ENCODE measurements at regions not wholly inside any gene's neighbourhood (a gene's known extent, or its start where the extent isn't known, plus 50 kb on each side); places are given as distances from the start of the nearest gene placed in this dataset.
"Not testable (repeated sequence)": the region's sequence is repeated elsewhere in the genome, so short reads cannot be mapped to it uniquely, and the experiment has no call there.

DNA sequence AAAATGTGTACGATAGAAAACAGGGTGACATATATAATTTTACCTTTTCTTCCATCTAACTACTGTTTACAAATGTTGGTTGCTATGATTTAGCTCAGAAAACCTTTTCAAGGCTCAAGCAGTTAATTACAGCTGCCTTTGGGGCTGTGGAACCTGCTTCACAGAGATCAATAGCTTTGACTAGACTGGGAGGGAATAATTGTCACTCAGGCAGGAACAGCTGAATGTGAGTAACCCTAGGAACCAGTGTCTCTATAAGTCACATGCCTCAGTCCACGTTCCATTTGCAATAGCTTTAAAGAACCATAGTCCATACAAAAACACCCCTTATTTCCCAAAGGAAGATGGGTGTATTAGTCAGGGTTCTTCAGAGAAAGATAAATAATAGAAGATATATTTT, 306.8 kb upstream of the ERCC4 start:
- ATAC-seq (ENCODE audit: low read depth in 2 of 2) = no peak
- Mint-ChIP-seq H3K36me3 (no peaks in the 10 kb centered on the region), H3K27me3 (peaks cover 0 to 7% (median 5%) of the 10 kb centered on the region in 3 donors), H3K9me3 (peaks cover 2 to 17% (median 6%) of the 10 kb centered on the region in 7 donors), H3K27ac (no peak overlapping the region), H3K4me3 (no peak overlapping the region), H3K4me1 (no peaks in the 10 kb centered on the region)
- no peak for DNase-seq

- Mint-ChIP-seq H3K4me3 (no peak overlapping the region), H3K27ac (no peak overlapping the region), H3K9me3 (peaks cover 0 to 4% (median 0%) of the 10 kb centered on the region in 7 donors), H3K36me3 (no peaks in the 10 kb centered on the region), H3K4me1 (no peaks in the 10 kb centered on the region), H3K27me3 (peaks cover 3 to 8% (median 6%) of the 10 kb centered on the region in 3 donors)
- no peak for DNase-seq
- no peak for ATAC-seq (ENCODE audit: low read depth in 2 of 2)
These were observed 298.3 kb upstream of the ERCC4 start for GRCh38 chr16:13621639-13622038.

DNA sequence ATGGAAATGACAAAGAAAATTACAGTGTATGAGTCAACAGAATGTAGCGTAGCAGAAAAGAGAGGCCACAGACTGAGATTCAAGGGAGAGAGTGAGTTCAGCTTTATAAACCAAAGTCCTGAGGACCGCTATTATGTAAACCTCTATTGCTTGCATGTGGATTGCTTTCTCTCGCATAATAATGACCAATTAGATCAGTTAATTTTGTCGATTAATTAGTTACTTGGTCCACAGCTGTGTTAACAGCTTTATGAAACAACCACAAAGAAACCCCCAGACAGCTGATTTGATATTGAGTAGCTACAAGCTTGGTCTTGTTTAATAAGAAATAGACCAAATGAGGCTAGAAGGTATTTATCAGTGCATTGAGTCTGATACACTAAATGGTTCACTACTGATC, 291.8 kb upstream of the ERCC4 start:
- Mint-ChIP-seq H3K27me3 (peaks cover 0 to 12% (median 0%) of the 10 kb centered on the region in 3 donors), H3K9me3 (peaks cover 0 to 4% (median 0%) of the 10 kb centered on the region in 7 donors), H3K27ac (no peak overlapping the region), H3K4me3 (no peak overlapping the region), H3K36me3 (no peaks in the 10 kb centered on the region), H3K4me1 (no peaks in the 10 kb centered on the region)
- no peak for ATAC-seq (ENCODE audit: low read depth in 2 of 2)
- no peak for DNase-seq

GRCh38 chr16:13629704-13630103, 290.2 kb upstream of the ERCC4 start:
- Mint-ChIP-seq H3K27me3 (peaks cover 0 to 4% (median 0%) of the 10 kb centered on the region in 3 donors), H3K4me3 (no peak overlapping the region), H3K36me3 (no peaks in the 10 kb centered on the region), H3K4me1 (no peaks in the 10 kb centered on the region), H3K27ac (no peak overlapping the region), H3K9me3 (peaks cover 0 to under 1% (median 0%) of the 10 kb centered on the region in 7 donors)
- ATAC-seq (ENCODE audit: low read depth in 2 of 2) (no peak), DNase-seq (no peak)

- peaks cover 0 to 4% (median 0%) of the 10 kb centered on the region in 3 donors for H3K27me3 Mint-ChIP-seq
- H3K27ac Mint-ChIP-seq = no peak overlapping the region
- H3K36me3 Mint-ChIP-seq = no peaks in the 10 kb centered on the region
- no peak overlapping the region for H3K4me3 Mint-ChIP-seq
- H3K9me3 Mint-ChIP-seq = peaks cover 0 to 7% (median 0%) of the 10 kb centered on the region in 7 donors
- H3K4me1 Mint-ChIP-seq = no peaks in the 10 kb centered on the region
- no peak for ATAC-seq (ENCODE audit: low read depth in 2 of 2)
- no peak for DNase-seq
These were observed 289.6 kb upstream of the ERCC4 start for GRCh38 chr16:13630374-13630773.

DNA sequence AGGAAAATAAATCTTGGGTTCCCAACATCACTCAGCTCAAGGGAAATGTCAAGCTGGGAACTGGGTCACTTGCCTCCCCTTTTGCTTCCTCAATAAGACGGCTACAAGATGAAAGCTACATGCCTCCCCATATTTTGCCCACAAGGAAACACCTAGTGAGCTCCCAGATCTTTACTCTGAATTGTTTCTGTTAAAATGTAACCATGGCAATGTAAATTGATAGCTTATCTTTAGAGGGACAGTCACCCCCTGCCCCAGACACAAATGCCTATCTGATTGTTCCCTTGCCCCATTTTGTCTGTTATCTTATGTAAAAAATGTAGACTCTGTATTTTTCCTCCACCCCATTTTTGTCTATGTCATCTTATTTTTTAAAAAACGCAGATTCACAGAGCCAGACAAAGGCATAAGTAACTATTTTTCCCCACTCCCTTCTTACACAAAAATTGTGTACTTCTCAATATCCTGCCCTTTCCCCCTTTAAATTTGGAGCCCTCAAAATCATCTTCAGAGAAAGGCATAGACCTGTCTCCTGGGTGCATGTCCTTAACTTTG, 288.7 kb upstream of the ERCC4 start:
- Mint-ChIP-seq H3K4me3 (no peak overlapping the region), H3K27me3 (peaks cover 0 to 4% (median 0%) of the 10 kb centered on the region in 3 donors), H3K4me1 (no peaks in the 10 kb centered on the region), H3K27ac (no peak overlapping the region), H3K9me3 (peaks cover 0 to 9% (median under 1%) of the 10 kb centered on the region in 7 donors), H3K36me3 (no peaks in the 10 kb centered on the region)
- no peak for DNase-seq
- ATAC-seq (ENCODE audit: low read depth in 2 of 2) = no peak

- H3K27ac Mint-ChIP-seq = no peak overlapping the region
- no peak for DNase-seq
- H3K36me3 Mint-ChIP-seq = no peaks in the 10 kb centered on the region
- H3K9me3 Mint-ChIP-seq = peaks cover 0 to 9% (median 3%) of the 10 kb centered on the region in 7 donors
- H3K4me3 Mint-ChIP-seq = no peak overlapping the region
- H3K4me1 Mint-ChIP-seq = no peaks in the 10 kb centered on the region
- peaks cover 0 to 4% (median 0%) of the 10 kb centered on the region in 3 donors for H3K27me3 Mint-ChIP-seq
- ATAC-seq (ENCODE audit: low read depth in 2 of 2) = no peak
These were observed 288.0 kb upstream of the ERCC4 start for GRCh38 chr16:13631916-13632315.

GRCh38 chr16:13632504-13632903, 287.4 kb upstream of the ERCC4 start:
- not testable (repeated sequence) for H3K9me3 Mint-ChIP-seq; DNase-seq; ATAC-seq (ENCODE audit: low read depth in 2 of 2)

GRCh38 chr16:13633391-13633861, 286.5 kb upstream of the ERCC4 start:
- Mint-ChIP-seq H3K4me1 (no peaks in the 10 kb centered on the region), H3K4me3 (no peak overlapping the region), H3K27me3 (peaks cover 0 to 4% (median 0%) of the 10 kb centered on the region in 3 donors), H3K9me3 (peaks cover 0 to 13% (median 5%) of the 10 kb centered on the region in 7 donors), H3K27ac (peak overlapping the region in 1 of 6 donors; percentile 3), H3K36me3 (no peaks in the 10 kb centered on the region)
- DNase-seq = no peak
- ATAC-seq (ENCODE audit: low read depth in 2 of 2) = no peak

More at GRCh38 chr16:13632504-13632903, 287.4 kb upstream of the ERCC4 start:
- not testable (repeated sequence) for H3K4me1 Mint-ChIP-seq, H3K27me3 Mint-ChIP-seq, H3K27ac Mint-ChIP-seq, H3K4me3 Mint-ChIP-seq, H3K36me3 Mint-ChIP-seq

DNA sequence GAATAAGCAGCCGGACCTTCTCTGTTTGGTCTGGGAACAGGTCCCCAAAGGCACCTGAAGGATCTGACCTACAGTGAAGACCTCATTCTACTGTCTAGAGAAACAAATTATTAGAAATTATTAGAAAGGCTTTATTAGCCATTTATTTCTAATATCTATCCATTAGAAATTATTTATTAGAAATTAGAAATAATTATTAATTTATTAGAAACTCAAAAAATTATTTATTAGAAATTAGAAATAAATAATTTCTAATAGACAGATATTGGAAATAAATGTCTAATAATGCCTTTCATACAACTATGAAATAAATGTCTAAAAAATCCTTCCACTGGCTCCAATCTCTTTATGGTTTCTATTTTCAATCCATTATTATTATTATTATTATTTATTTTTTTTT, 285.7 kb upstream of the ERCC4 start:
- Mint-ChIP-seq H3K27ac (no peak overlapping the region), H3K27me3 (peaks cover 0 to 4% (median 0%) of the 10 kb centered on the region in 3 donors), H3K9me3 (peaks cover 0 to 14% (median 5%) of the 10 kb centered on the region in 7 donors), H3K4me3 (no peak overlapping the region), H3K36me3 (no peaks in the 10 kb centered on the region), H3K4me1 (no peaks in the 10 kb centered on the region)
- no peak for ATAC-seq (ENCODE audit: low read depth in 2 of 2)
- no peak for DNase-seq

GRCh38 chr16:13634959-13635358, 285.0 kb upstream of the ERCC4 start:
- no peaks in the 10 kb centered on the region for H3K4me1 Mint-ChIP-seq
- no peaks in the 10 kb centered on the region for H3K36me3 Mint-ChIP-seq
- peaks cover 0 to 14% (median 5%) of the 10 kb centered on the region in 7 donors for H3K9me3 Mint-ChIP-seq
- peak overlapping the region in 1 of 8 donors; percentile 30 for H3K4me3 Mint-ChIP-seq
- H3K27ac Mint-ChIP-seq = no peak overlapping the region
- DNase-seq (no peak), ATAC-seq (ENCODE audit: low read depth in 2 of 2) (no peak)
- H3K27me3 Mint-ChIP-seq = peaks cover 0 to 4% (median 0%) of the 10 kb centered on the region in 3 donors

- DNase-seq (no peak), ATAC-seq (ENCODE audit: low read depth in 2 of 2) (no peak)
- H3K9me3 Mint-ChIP-seq = peaks cover 0 to 23% (median 7%) of the 10 kb centered on the region in 7 donors
- H3K27ac Mint-ChIP-seq = peak overlapping the region in 1 of 6 donors; percentile 15
- H3K27me3 Mint-ChIP-seq = no peaks in the 10 kb centered on the region
- H3K36me3 Mint-ChIP-seq = no peaks in the 10 kb centered on the region
- no peak overlapping the region for H3K4me3 Mint-ChIP-seq
- no peaks in the 10 kb centered on the region for H3K4me1 Mint-ChIP-seq
These were observed 281.7 kb upstream of the ERCC4 start for GRCh38 chr16:13638218-13638617.

GRCh38 chr16:13643412-13643811, 276.5 kb upstream of the ERCC4 start:
- Mint-ChIP-seq H3K27me3 (no peaks in the 10 kb centered on the region), H3K27ac (no peak overlapping the region), H3K4me3 (no peak overlapping the region), H3K4me1 (no peaks in the 10 kb centered on the region), H3K36me3 (no peaks in the 10 kb centered on the region), H3K9me3 (peaks cover 0 to 10% (median 3%) of the 10 kb centered on the region in 7 donors)
- DNase-seq (no peak), ATAC-seq (ENCODE audit: low read depth in 2 of 2) (no peak)

- DNase-seq (no peak), ATAC-seq (ENCODE audit: low read depth in 2 of 2) (no peak)
- Mint-ChIP-seq H3K9me3 (peaks cover 0 to 7% (median 3%) of the 10 kb centered on the region in 7 donors), H3K36me3 (no peaks in the 10 kb centered on the region), H3K4me3 (no peak overlapping the region), H3K27me3 (peaks cover 0 to 4% (median 0%) of the 10 kb centered on the region in 3 donors), H3K4me1 (no peaks in the 10 kb centered on the region), H3K27ac (no peak overlapping the region)
These were observed 274.2 kb upstream of the ERCC4 start for GRCh38 chr16:13645601-13646245.
